ENCODE measurements at regions not wholly inside any gene's neighbourhood (a gene's known extent, or its start where the extent isn't known, plus 50 kb on each side); places are given as distances from the start of the nearest gene placed in this dataset.

GRCh38 chr9:7407246-7407645 lies 392.3 kb downstream of the DMAC1 start:
- Mint-ChIP-seq H3K9me3 (ENCODE audit: low read depth) (peaks cover 7% of the 10 kb centered on the region), H3K27ac (no peak overlapping the region), H3K4me1 (peaks cover 25% of the 10 kb centered on the region), H3K36me3 (peaks cover 3% of the 10 kb centered on the region), H3K27me3 (peaks cover 12% of the 10 kb centered on the region), H3K4me3 (no peak overlapping the region)
- no peak for ATAC-seq
- DNase-seq: no peak
- CTCF ChIA-PET: no interaction called here

- H3K36me3 Mint-ChIP-seq: peaks cover 3% of the 10 kb centered on the region
- H3K4me3 Mint-ChIP-seq: no peak overlapping the region
- no peak overlapping the region for H3K27ac Mint-ChIP-seq
- peaks cover 18% of the 10 kb centered on the region for H3K27me3 Mint-ChIP-seq
- H3K4me1 Mint-ChIP-seq: peaks cover 25% of the 10 kb centered on the region
- peaks cover 7% of the 10 kb centered on the region for H3K9me3 Mint-ChIP-seq (ENCODE audit: low read depth)
- ATAC-seq: no peak
- CTCF ChIA-PET: no interaction called here
- no peak for DNase-seq
Observed at GRCh38 chr9:7405924-7406604, 393.5 kb downstream of the DMAC1 start.

GRCh38 chr9:7403839-7404487 lies 395.6 kb downstream of the DMAC1 start:
- peaks cover 3% of the 10 kb centered on the region for H3K36me3 Mint-ChIP-seq
- no peak overlapping the region for H3K27ac Mint-ChIP-seq
- CTCF ChIA-PET: interaction anchor here (1.1 kb wide), 1 partner anchor 133 kb away, joined by 3 read pairs; no protein-coding TSS in a partner anchor
- DNase-seq (no peak), ATAC-seq (no peak)
- no peak overlapping the region for H3K4me3 Mint-ChIP-seq
- peaks cover 25% of the 10 kb centered on the region for H3K4me1 Mint-ChIP-seq
- peaks cover 7% of the 10 kb centered on the region for H3K9me3 Mint-ChIP-seq (ENCODE audit: low read depth)
- H3K27me3 Mint-ChIP-seq: peaks cover 29% of the 10 kb centered on the region

GRCh38 chr9:7403028-7403389 lies 396.6 kb downstream of the DMAC1 start:
- DNase-seq (no peak), ATAC-seq (no peak)
- H3K27ac Mint-ChIP-seq: no peak overlapping the region
- peaks cover 31% of the 10 kb centered on the region for H3K27me3 Mint-ChIP-seq
- H3K9me3 Mint-ChIP-seq (ENCODE audit: low read depth): peaks cover 3% of the 10 kb centered on the region
- peaks cover 25% of the 10 kb centered on the region for H3K4me1 Mint-ChIP-seq
- H3K4me3 Mint-ChIP-seq: no peak overlapping the region
- CTCF ChIA-PET: no interaction called here
- peaks cover 3% of the 10 kb centered on the region for H3K36me3 Mint-ChIP-seq

GRCh38 chr9:7402334-7403027 lies 397.1 kb downstream of the DMAC1 start:
- CTCF ChIA-PET: no interaction called here
- Mint-ChIP-seq H3K27ac (no peak overlapping the region), H3K36me3 (peaks cover 1% of the 10 kb centered on the region), H3K9me3 (ENCODE audit: low read depth) (no peaks in the 10 kb centered on the region), H3K27me3 (peaks cover 33% of the 10 kb centered on the region), H3K4me3 (no peak overlapping the region), H3K4me1 (peaks cover 25% of the 10 kb centered on the region)
- DNase-seq: no peak
- ATAC-seq: no peak

- ATAC-seq: no peak
- peaks cover 1% of the 10 kb centered on the region for H3K36me3 Mint-ChIP-seq
- H3K4me3 Mint-ChIP-seq: no peak overlapping the region
- H3K4me1 Mint-ChIP-seq: peaks cover 13% of the 10 kb centered on the region
- H3K27ac Mint-ChIP-seq: no peak overlapping the region
- DNase-seq: no peak
- H3K9me3 Mint-ChIP-seq (ENCODE audit: low read depth): no peaks in the 10 kb centered on the region
- peaks cover 44% of the 10 kb centered on the region for H3K27me3 Mint-ChIP-seq
- CTCF ChIA-PET: no interaction called here
Observed at GRCh38 chr9:7401116-7401515, 398.5 kb downstream of the DMAC1 start.

- no peak for ATAC-seq
- no peak for DNase-seq
- Mint-ChIP-seq H3K27me3 (peaks cover 30% of the 10 kb centered on the region), H3K4me1 (no peaks in the 10 kb centered on the region), H3K9me3 (ENCODE audit: low read depth) (no peaks in the 10 kb centered on the region), H3K36me3 (no peaks in the 10 kb centered on the region), H3K27ac (no peak overlapping the region), H3K4me3 (no peak overlapping the region)
- CTCF ChIA-PET: no interaction called here
Observed at GRCh38 chr9:7394002-7394774, 405.4 kb downstream of the DMAC1 start.

- H3K27me3 Mint-ChIP-seq: peaks cover 21% of the 10 kb centered on the region
- H3K36me3 Mint-ChIP-seq: no peaks in the 10 kb centered on the region
- H3K27ac Mint-ChIP-seq: no peak overlapping the region
- CTCF ChIA-PET: no interaction called here
- ATAC-seq: no peak
- DNase-seq: no peak
- H3K9me3 Mint-ChIP-seq (ENCODE audit: low read depth): no peaks in the 10 kb centered on the region
- H3K4me1 Mint-ChIP-seq: no peaks in the 10 kb centered on the region
- no peak overlapping the region for H3K4me3 Mint-ChIP-seq
Observed at GRCh38 chr9:7392148-7392547, 407.4 kb downstream of the DMAC1 start.

- H3K27me3 Mint-ChIP-seq: peaks cover 18% of the 10 kb centered on the region
- H3K9me3 Mint-ChIP-seq (ENCODE audit: low read depth): no peaks in the 10 kb centered on the region
- ATAC-seq (no peak), DNase-seq (no peak)
- no peaks in the 10 kb centered on the region for H3K36me3 Mint-ChIP-seq
- CTCF ChIA-PET: no interaction called here
- H3K4me3 Mint-ChIP-seq: no peak overlapping the region
- no peaks in the 10 kb centered on the region for H3K4me1 Mint-ChIP-seq
- H3K27ac Mint-ChIP-seq: no peak overlapping the region
Observed at GRCh38 chr9:7388755-7389154, 410.8 kb downstream of the DMAC1 start.

- no peak overlapping the region for H3K4me3 Mint-ChIP-seq
- H3K36me3 Mint-ChIP-seq: no peaks in the 10 kb centered on the region
- peaks cover 22% of the 10 kb centered on the region for H3K27me3 Mint-ChIP-seq
- ATAC-seq (no peak), DNase-seq (no peak)
- H3K27ac Mint-ChIP-seq: no peak overlapping the region
- CTCF ChIA-PET: no interaction called here
- H3K4me1 Mint-ChIP-seq: no peaks in the 10 kb centered on the region
- H3K9me3 Mint-ChIP-seq (ENCODE audit: low read depth): no peaks in the 10 kb centered on the region
Observed at GRCh38 chr9:7387840-7388239, 411.7 kb downstream of the DMAC1 start.

GRCh38 chr9:7382304-7382703 lies 417.3 kb downstream of the DMAC1 start:
- H3K27me3 Mint-ChIP-seq: peaks cover 30% of the 10 kb centered on the region
- DNase-seq (no peak), ATAC-seq (no peak)
- no peak overlapping the region for H3K27ac Mint-ChIP-seq
- no peaks in the 10 kb centered on the region for H3K36me3 Mint-ChIP-seq
- H3K9me3 Mint-ChIP-seq (ENCODE audit: low read depth): no peaks in the 10 kb centered on the region
- H3K4me1 Mint-ChIP-seq: no peaks in the 10 kb centered on the region
- CTCF ChIA-PET: interaction anchor here (0.6 kb wide), 1 partner anchor 36 kb away, joined by 3 read pairs; no protein-coding TSS in a partner anchor
- H3K4me3 Mint-ChIP-seq: no peak overlapping the region

- no peaks in the 10 kb centered on the region for H3K9me3 Mint-ChIP-seq (ENCODE audit: low read depth)
- H3K4me1 Mint-ChIP-seq: no peaks in the 10 kb centered on the region
- CTCF ChIA-PET: no interaction called here
- peaks cover 14% of the 10 kb centered on the region for H3K27me3 Mint-ChIP-seq
- H3K27ac Mint-ChIP-seq: no peak overlapping the region
- no peaks in the 10 kb centered on the region for H3K36me3 Mint-ChIP-seq
- no peak overlapping the region for H3K4me3 Mint-ChIP-seq
- DNase-seq (no peak), ATAC-seq (no peak)
Observed at GRCh38 chr9:7377489-7377888, 422.1 kb downstream of the DMAC1 start.

GRCh38 chr9:7376833-7377232 lies 422.7 kb downstream of the DMAC1 start:
- no peaks in the 10 kb centered on the region for H3K36me3 Mint-ChIP-seq
- no peaks in the 10 kb centered on the region for H3K9me3 Mint-ChIP-seq (ENCODE audit: low read depth)
- H3K27me3 Mint-ChIP-seq: peaks cover 14% of the 10 kb centered on the region
- ATAC-seq (no peak), DNase-seq (no peak)
- CTCF ChIA-PET: no interaction called here
- H3K4me3 Mint-ChIP-seq: no peak overlapping the region
- no peaks in the 10 kb centered on the region for H3K4me1 Mint-ChIP-seq
- no peak overlapping the region for H3K27ac Mint-ChIP-seq

Measured in activated CD8-positive, alpha-beta memory T cell treated with anti-CD3 and anti-CD28 coated beads, Interleukin-2, amount 10 ng/mL, durations not matched to agents 7 days and 5 days (primary cell).